ENCODE measurements at regions not wholly inside any gene's neighbourhood (a gene's known extent, or its start where the extent isn't known, plus 50 kb on each side); places are given as distances from the start of the nearest gene placed in this dataset.

GRCh38 chr2:8268172-8268783, 413.6 kb upstream of the ID2 start:
- Histone ChIP-seq H3K9me3 (no peaks in the 10 kb centered on the region), H3K27me3 (no peaks in the 10 kb centered on the region), H3K36me3 (no peaks in the 10 kb centered on the region), H3K4me3 (no peak overlapping the region), H3K27ac (no peak overlapping the region), H3K4me1 (no peaks in the 10 kb centered on the region)
- TF ChIP-seq EP300 (IDR thresholded peaks at IDR 0.05) = no peak
- no peak for TF ChIP-seq CTCF (IDR thresholded peaks at IDR 0.05)
- no peak for TF ChIP-seq POLR2AphosphoS5 (IDR thresholded peaks at IDR 0.05)
- no peak for TF ChIP-seq POLR2A (IDR thresholded peaks at IDR 0.05)
- WGBS, 2 donors = 83 to 84% methylated on average over 8 of the region's 8 CpGs
- no peak for DNase-seq
- intact Hi-C loops (cut with DNase I) = no loop called here

- Histone ChIP-seq H3K4me1 (no peaks in the 10 kb centered on the region), H3K36me3 (no peaks in the 10 kb centered on the region), H3K4me3 (no peak overlapping the region), H3K27me3 (no peaks in the 10 kb centered on the region), H3K9me3 (no peaks in the 10 kb centered on the region), H3K27ac (no peak overlapping the region)
- DNase-seq = no peak
- TF ChIP-seq POLR2A (IDR thresholded peaks at IDR 0.05) = no peak
- TF ChIP-seq EP300 (IDR thresholded peaks at IDR 0.05) = no peak
- no peak for TF ChIP-seq POLR2AphosphoS5 (IDR thresholded peaks at IDR 0.05)
- TF ChIP-seq CTCF (IDR thresholded peaks at IDR 0.05) = no peak
- intact Hi-C loops (cut with DNase I) = no loop called here
These were observed 411.2 kb upstream of the ID2 start for GRCh38 chr2:8270699-8271098.

- Histone ChIP-seq H3K4me3 (no peak overlapping the region), H3K9me3 (no peaks in the 10 kb centered on the region), H3K36me3 (no peaks in the 10 kb centered on the region), H3K4me1 (no peaks in the 10 kb centered on the region), H3K27me3 (no peaks in the 10 kb centered on the region), H3K27ac (no peak overlapping the region)
- intact Hi-C loops (cut with DNase I) = no loop called here
- DNase-seq = no peak
- TF ChIP-seq CTCF (IDR thresholded peaks at IDR 0.05) (no peak), POLR2AphosphoS5 (IDR thresholded peaks at IDR 0.05) (no peak), POLR2A (IDR thresholded peaks at IDR 0.05) (no peak), EP300 (IDR thresholded peaks at IDR 0.05) (no peak)
- WGBS, 2 donors = 91 to 92% methylated on average over 3 of the region's 3 CpGs
These were observed 410.4 kb upstream of the ID2 start for GRCh38 chr2:8271461-8271860.

- intact Hi-C loops (cut with DNase I) = no loop called here
- H3K27ac ChIP-seq = no peak overlapping the region
- H3K4me3 ChIP-seq = no peak overlapping the region
- H3K4me1 ChIP-seq = peaks cover 0 to 7% (median 3%) of the 10 kb centered on the region in 4 donors
- no peaks in the 10 kb centered on the region for H3K27me3 ChIP-seq
- no peaks in the 10 kb centered on the region for H3K36me3 ChIP-seq
- WGBS, 2 donors = 95 to 97% methylated on average over 4 of the region's 4 CpGs
- TF ChIP-seq POLR2AphosphoS5 (IDR thresholded peaks at IDR 0.05) (no peak), EP300 (IDR thresholded peaks at IDR 0.05) (no peak), CTCF (IDR thresholded peaks at IDR 0.05) (no peak), POLR2A (IDR thresholded peaks at IDR 0.05) (no peak)
- H3K9me3 ChIP-seq = no peaks in the 10 kb centered on the region
- no peak for DNase-seq
These were observed 405.8 kb upstream of the ID2 start for GRCh38 chr2:8276026-8276425.
